IMR-90 (cell line): ENCODE measurements at regions not wholly inside any gene's neighbourhood (a gene's known extent, or its start where the extent isn't known, plus 50 kb on each side); places are given as distances from the start of the nearest gene placed in this dataset.

Experiments
- ATAC-seq: fragments of 200-7000 bp; cut with Tn5 transposase; 2 replicates; pipeline ENCODE4 v1.9.1; 2020; ENCODE audit warnings: low read depth, mild to moderate bottlenecking, moderate library complexity
- BruUV-seq: library from RNA; stranded (reverse); fragments of 400-500 nt; replicated peaks from 2 replicates; lab custom pipeline; 2021; lab: Mats Ljungman, UMichigan
- CTCF ChIA-PET: fragments of 300-600 bp; formaldehyde crosslinking; extraction: SDS; loops from one replicate; lab custom pipeline; 2021; ENCODE audit warnings: antibody characterized with exemption; lab: Yijun Ruan, JAX
- POLR2A ChIA-PET: fragments of 300-600 bp; sonication (Branson Sonifier 250); formaldehyde crosslinking; loops from one replicate; lab custom pipeline; 2022; ENCODE audit warnings: antibody characterized with exemption; ENCODE audit not compliant: unreplicated experiment; lab: Charles Lee
- DNase-seq: peaks from one replicate; pipeline ENCODE4 v3.0.0; 2013
- H2AFZ ChIP-seq: replicated peaks from 2 replicates; pipeline ENCODE3; 2013; ENCODE audit warnings: low read length, mild to moderate bottlenecking; ENCODE audit not compliant: poor library complexity
- H2AK5ac ChIP-seq: 2 replicates; pipeline ENCODE4 v1.6.1; 2013; ENCODE audit warnings: low read depth, low read length, inconsistent platforms
- H2AK9ac ChIP-seq: replicated peaks from 2 replicates; pipeline ENCODE3; 2013; ENCODE audit warnings: mild to moderate bottlenecking, low read depth, low read length, moderate library complexity; ENCODE audit not compliant: poor library complexity
- H2BK120ac ChIP-seq: 2 replicates; pipeline ENCODE4 v1.6.1; 2013; ENCODE audit warnings: low read depth, low read length, inconsistent platforms
- H2BK15ac ChIP-seq: 3 replicates; pipeline ENCODE4 v1.6.1; 2013; ENCODE audit warnings: low read depth, low read length, inconsistent platforms
- H2BK20ac ChIP-seq: 2 replicates; pipeline ENCODE4 v1.6.1; 2013; ENCODE audit warnings: low read depth, mild to moderate bottlenecking, inconsistent platforms, low read length, moderate library complexity
- H2BK5ac ChIP-seq: 2 replicates; pipeline ENCODE4 v1.6.1; 2013; ENCODE audit warnings: mild to moderate bottlenecking, low read depth, low read length, inconsistent platforms; ENCODE audit not compliant: poor library complexity, severe bottlenecking
- H3K14ac ChIP-seq: replicated peaks from 2 replicates; pipeline ENCODE4 v1.6.1; 2013; ENCODE audit warnings: low read depth, low read length, inconsistent platforms
- H3K18ac ChIP-seq: 2 replicates; pipeline ENCODE4 v1.6.1; 2013; ENCODE audit warnings: low read depth, low read length, control low read depth
- H3K23ac ChIP-seq: 2 replicates; pipeline ENCODE4 v1.6.1; 2013; ENCODE audit warnings: low read depth, low read length, inconsistent platforms
- H3K27ac ChIP-seq: 2 replicates; pipeline ENCODE4 v1.5.1; 2013; ENCODE audit warnings: mild to moderate bottlenecking, control low read depth, low read length; ENCODE audit not compliant: insufficient read depth
- H3K27me3 ChIP-seq: 2 replicates; pipeline ENCODE4 v1.6.1; 2013; ENCODE audit warnings: low read length; ENCODE audit not compliant: control insufficient read depth, insufficient read depth
- H3K36me3 ChIP-seq: 2 replicates; pipeline ENCODE4 v1.6.1; 2013; ENCODE audit warnings: low read length, mixed read lengths; ENCODE audit not compliant: control insufficient read depth, insufficient read depth
- H3K4ac ChIP-seq: 2 replicates; pipeline ENCODE4 v1.6.1; 2013; ENCODE audit warnings: low read depth, low read length, inconsistent platforms
- H3K4me1 ChIP-seq: 2 replicates; pipeline ENCODE4 v1.6.1; 2013; ENCODE audit warnings: low read length, mixed read lengths; ENCODE audit not compliant: control insufficient read depth, insufficient read depth
- H3K4me2 ChIP-seq: 2 replicates; pipeline ENCODE4 v1.6.1; 2013; ENCODE audit warnings: low read depth, mild to moderate bottlenecking, control low read depth, low read length, moderate library complexity
- H3K4me3 ChIP-seq: 2 replicates; pipeline ENCODE4 v1.5.1; 2013; ENCODE audit warnings: low read depth, mild to moderate bottlenecking, control low read depth, low read length, moderate library complexity; ENCODE audit not compliant: insufficient read depth
- H3K56ac ChIP-seq: 2 replicates; pipeline ENCODE4 v1.6.1; 2013; ENCODE audit warnings: low read length, inconsistent platforms; ENCODE audit not compliant: insufficient read depth; ENCODE audit errors: extremely low read depth
- H3K79me1 ChIP-seq, 2 experiments: 2 replicates each; pipeline ENCODE4 v1.6.1; 2013; ENCODE audit warnings: low read length in 2 of 2, inconsistent platforms in 1 of 2, low read depth in 1 of 2
- H3K9ac ChIP-seq: 2 replicates; pipeline ENCODE4 v1.6.1; 2013; ENCODE audit warnings: low read depth, low read length, control low read depth
- H3K9me1 ChIP-seq: 2 replicates; pipeline ENCODE4 v1.6.1; 2013; ENCODE audit warnings: low read length, inconsistent platforms; ENCODE audit not compliant: insufficient read depth
- H3K9me3 ChIP-seq: 2 replicates; pipeline ENCODE4 v1.6.1; 2013; ENCODE audit warnings: low read length; ENCODE audit not compliant: control insufficient read depth, insufficient read depth
- H4K20me1 ChIP-seq: 2 replicates; pipeline ENCODE4 v1.6.1; 2013; ENCODE audit warnings: low read length, inconsistent platforms; ENCODE audit not compliant: insufficient read depth
- H4K5ac ChIP-seq: 2 replicates; pipeline ENCODE4 v1.6.1; 2013; ENCODE audit warnings: mild to moderate bottlenecking, low read depth, low read length, control low read depth
- H4K8ac ChIP-seq, 2 experiments: 2 replicates each; pipeline ENCODE4 v1.6.1; 2013; ENCODE audit warnings: low read depth in 2 of 2, low read length in 2 of 2, control low read depth in 1 of 2, inconsistent platforms in 1 of 2
- H4K91ac ChIP-seq: 2 replicates; pipeline ENCODE4 v1.6.1; 2013; ENCODE audit warnings: low read depth, low read length, inconsistent platforms; ENCODE audit not compliant: insufficient read depth
- RAD21 ChIP-seq: IDR thresholded peaks from 2 replicates; pipeline ENCODE4 v1.6.1; 2012; ENCODE audit warnings: low read length, improper control_type of control experiment
- dilution Hi-C: fragments of 300-500 bp; cut with HindIII; formaldehyde crosslinking; loops from one replicate; pipeline ENCODE4 v1.14.3; 2018; ENCODE audit warnings: low sequenced_read_pairs; ENCODE audit not compliant: unreplicated experiment
- in situ Hi-C: fragments of 300-500 bp; cut with MboI; formaldehyde crosslinking; loops from 3 replicates; pipeline ENCODE4 v1.14.3; 2019; ENCODE audit warnings: low sequenced_read_pairs, inconsistent platforms, mixed read lengths
- intact Hi-C: fragments of 100-400 bp; cut with micrococcal nuclease; formaldehyde crosslinking; loops from 2 replicates; pipeline ENCODE4 v1.10.0; 2022

GRCh38 chr3:162998205-162998604 lies 1501.6 kb downstream of the OTOL1 start:
- no peaks in the 10 kb centered on the region for H3K9me3 ChIP-seq
- no peaks in the 10 kb centered on the region for H3K9me1 ChIP-seq
- dilution Hi-C loops = no loop called here
- TF ChIP-seq RAD21 = no peak
- H3K4me2 ChIP-seq = no peak overlapping the region
- H3K9ac ChIP-seq = no peak overlapping the region
- H3K36me3 ChIP-seq = no peaks in the 10 kb centered on the region
- DNase-seq (no peak), ATAC-seq (no peak)
- H3K79me1 ChIP-seq = no peaks in the 10 kb centered on the region
- no peak overlapping the region for H2BK120ac ChIP-seq
- no peak overlapping the region for H2BK15ac ChIP-seq
- no peak overlapping the region for H3K14ac ChIP-seq
- H2AK5ac ChIP-seq = no peak overlapping the region
- no peak overlapping the region for H3K18ac ChIP-seq
- no peaks in the 10 kb centered on the region for H4K20me1 ChIP-seq
- intact Hi-C loops = no loop called here
- in situ Hi-C loops = no loop called here
- no peaks in the 10 kb centered on the region for H3K27me3 ChIP-seq
- no peak overlapping the region for H3K56ac ChIP-seq
- no peak overlapping the region for H4K5ac ChIP-seq
- H2BK20ac ChIP-seq = no peak overlapping the region
- no peak overlapping the region for H3K23ac ChIP-seq
- H3K4me1 ChIP-seq = no peaks in the 10 kb centered on the region
- H4K91ac ChIP-seq = no peak overlapping the region
- POLR2A ChIA-PET = no interaction called here
- H3K4ac ChIP-seq = no peak overlapping the region
- CTCF ChIA-PET = interaction anchor here (0.6 to 1.1 kb wide), 2 partner anchors 11 to 59 kb away, joined by 3 to 4 read pairs; no protein-coding TSS in a partner anchor
- no TSS peak for BruUV-seq
- no peak overlapping the region for H2AFZ ChIP-seq
- no peak overlapping the region for H2BK5ac ChIP-seq
- H2AK9ac ChIP-seq = no peak overlapping the region
- H3K27ac ChIP-seq = no peak overlapping the region
- H4K8ac ChIP-seq = no peak overlapping the region
- no peak overlapping the region for H3K4me3 ChIP-seq
